HG02870 (cell line): ENCODE measurements at regions not wholly inside any gene's neighbourhood (a gene's known extent, or its start where the extent isn't known, plus 50 kb on each side); places are given as distances from the start of the nearest gene placed in this dataset.
"Not testable (repeated sequence)": the region's sequence is repeated elsewhere in the genome, so short reads cannot be mapped to it uniquely, and the experiment has no call there.

Experiments used
- ATAC-seq: cut with Tn5 transposase; IDR thresholded peaks from one replicate; pipeline ENCODE4 v1.9.1; 2021; ENCODE audit warnings: mild to moderate bottlenecking, moderate library complexity; ENCODE audit not compliant: unreplicated experiment

DNA sequence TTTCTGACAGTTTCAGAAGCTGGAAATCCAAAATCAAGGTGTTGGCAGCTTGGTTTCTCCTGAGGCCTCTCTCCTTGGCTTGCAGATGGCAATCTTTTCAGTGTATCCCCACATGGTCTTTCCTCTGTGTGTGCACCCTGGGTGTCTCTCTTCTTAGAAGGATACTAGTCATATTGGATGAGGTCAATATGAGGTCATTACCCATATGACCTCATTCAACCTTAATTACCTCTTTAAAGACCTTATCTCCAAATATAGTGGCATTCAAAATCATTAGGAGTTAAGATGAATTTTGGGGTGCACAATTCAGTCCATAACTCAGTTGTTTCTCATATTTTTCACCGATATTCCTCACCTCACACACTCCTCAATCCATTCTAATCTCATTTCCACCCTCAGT, 92.4 kb upstream of the TGM3 start:
- no peak for ATAC-seq

DNA sequence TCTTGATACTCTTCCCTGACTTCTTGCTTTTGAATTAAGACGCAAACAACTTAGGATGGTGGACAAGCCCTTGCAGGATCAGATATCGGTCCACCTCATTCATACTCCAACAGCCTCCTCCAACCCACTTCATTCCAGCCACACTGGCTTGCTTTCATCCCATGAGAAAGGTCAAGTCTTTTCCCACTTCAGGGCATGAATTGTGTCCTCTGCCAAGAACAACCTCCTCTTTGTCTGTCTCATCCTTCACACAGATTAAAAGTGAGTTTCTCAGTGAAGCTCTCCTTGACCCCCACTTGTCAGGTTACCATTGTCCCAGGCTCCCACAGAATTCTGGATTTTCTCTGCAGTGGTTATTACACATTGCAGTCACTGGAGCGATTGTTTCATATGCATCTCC, 91.8 kb upstream of the TGM3 start:
- ATAC-seq, result no peak

- ATAC-seq, result no peak
These were observed 88.6 kb upstream of the TGM3 start for GRCh38 chr20:2206957-2207769.

DNA sequence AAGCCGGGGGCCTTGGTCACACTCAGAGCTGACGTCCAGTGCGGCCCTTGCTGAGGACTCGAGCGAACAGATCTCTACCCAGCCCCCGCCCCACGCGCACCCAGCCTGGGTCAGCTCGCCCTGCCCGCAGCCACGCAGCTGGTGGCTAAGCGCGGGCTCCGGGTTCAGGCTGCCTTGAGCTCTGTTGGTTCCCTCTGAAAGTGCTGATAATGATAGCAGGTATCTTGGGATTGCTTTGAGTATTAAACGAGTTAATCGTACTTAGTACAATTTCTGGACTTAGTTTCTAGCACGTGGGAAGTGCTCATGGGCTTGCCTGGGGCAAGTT, 88.1 kb upstream of the TGM3 start:
- ATAC-seq, result no peak

DNA sequence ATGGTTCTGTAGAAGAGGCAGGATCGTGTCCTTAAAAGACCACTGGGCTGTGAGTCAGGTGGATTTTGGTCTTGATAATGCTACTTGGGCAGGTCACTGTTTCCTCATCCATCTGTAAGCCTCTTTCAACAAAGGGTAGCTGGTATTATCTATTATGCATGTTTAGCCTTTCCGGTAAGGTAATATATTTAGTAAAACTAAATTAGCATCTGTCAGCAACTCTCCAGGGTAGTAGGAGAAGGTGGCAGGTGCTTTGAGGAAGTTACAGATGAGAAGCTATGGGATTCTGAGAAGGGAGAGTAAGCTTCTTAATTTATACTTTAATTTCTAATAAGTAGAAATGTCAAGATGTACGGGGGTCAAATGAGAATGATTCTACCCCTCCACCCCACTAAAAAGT, 86.9 kb upstream of the TGM3 start:
- no peak for ATAC-seq

- ATAC-seq, result no peak
These were observed 84.9 kb upstream of the TGM3 start for GRCh38 chr20:2210646-2211552.

- ATAC-seq, result no peak
These were observed 83.3 kb upstream of the TGM3 start for GRCh38 chr20:2212456-2213015.

DNA sequence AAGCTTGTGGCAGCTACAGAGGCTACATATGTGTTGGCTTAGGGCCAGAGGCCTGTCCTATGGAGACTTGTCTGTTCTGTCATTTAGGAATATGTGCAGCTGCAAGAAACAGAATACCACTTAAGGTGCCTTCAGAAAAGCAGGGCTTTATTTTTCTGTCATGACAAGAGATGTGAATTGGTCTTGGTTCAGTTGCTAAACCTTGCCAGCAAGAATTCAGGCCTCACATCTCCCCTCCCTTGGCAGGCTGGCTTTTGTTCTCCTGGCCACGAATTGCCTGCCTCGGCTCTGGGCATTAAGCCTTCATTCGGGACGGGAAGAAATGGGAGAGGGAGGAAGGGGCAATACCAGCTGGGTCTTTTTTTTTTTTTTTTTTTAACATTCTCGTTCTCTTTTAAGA, 82.4 kb upstream of the TGM3 start:
- no peak for ATAC-seq

DNA sequence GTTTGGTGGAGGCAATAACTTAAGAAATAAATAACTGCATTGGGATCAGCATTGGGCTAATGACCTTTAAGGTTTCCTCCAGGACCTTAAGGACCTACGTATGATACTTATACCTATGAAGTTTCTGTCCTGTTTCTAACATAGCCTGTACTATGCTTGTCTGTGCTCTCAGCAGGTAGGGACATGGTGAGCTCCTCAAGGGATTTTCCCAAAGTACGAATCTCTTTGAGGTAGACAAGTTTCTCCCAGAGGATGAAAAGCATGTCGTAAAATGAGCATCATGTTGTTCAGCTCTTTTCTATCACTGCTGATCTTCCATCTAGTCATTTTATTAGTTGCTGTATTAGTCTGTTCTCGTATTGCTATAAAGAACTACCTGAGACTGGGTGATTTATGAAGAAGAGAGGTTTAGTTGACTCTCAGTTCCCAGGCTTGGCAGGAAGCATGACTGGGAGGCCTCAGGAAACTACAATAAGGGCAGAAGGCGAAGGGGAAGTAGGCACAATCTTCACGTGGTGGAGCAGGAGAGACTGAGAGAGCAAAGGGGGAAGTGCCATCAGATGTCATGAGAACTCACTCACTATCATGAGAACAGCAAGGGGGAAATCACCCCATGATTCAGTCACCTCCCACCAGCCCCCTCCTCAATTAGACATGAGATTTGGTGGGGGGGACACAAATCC, 77.8 kb upstream of the TGM3 start:
- peak; percentile 80 for ATAC-seq

- ATAC-seq, result no peak
These were observed 76.3 kb upstream of the TGM3 start for GRCh38 chr20:2219481-2220006.

GRCh38 chr20:2220298-2220697, 75.5 kb upstream of the TGM3 start:
- ATAC-seq, result no peak

GRCh38 chr20:2221921-2222320, 73.9 kb upstream of the TGM3 start:
- no peak for ATAC-seq

DNA sequence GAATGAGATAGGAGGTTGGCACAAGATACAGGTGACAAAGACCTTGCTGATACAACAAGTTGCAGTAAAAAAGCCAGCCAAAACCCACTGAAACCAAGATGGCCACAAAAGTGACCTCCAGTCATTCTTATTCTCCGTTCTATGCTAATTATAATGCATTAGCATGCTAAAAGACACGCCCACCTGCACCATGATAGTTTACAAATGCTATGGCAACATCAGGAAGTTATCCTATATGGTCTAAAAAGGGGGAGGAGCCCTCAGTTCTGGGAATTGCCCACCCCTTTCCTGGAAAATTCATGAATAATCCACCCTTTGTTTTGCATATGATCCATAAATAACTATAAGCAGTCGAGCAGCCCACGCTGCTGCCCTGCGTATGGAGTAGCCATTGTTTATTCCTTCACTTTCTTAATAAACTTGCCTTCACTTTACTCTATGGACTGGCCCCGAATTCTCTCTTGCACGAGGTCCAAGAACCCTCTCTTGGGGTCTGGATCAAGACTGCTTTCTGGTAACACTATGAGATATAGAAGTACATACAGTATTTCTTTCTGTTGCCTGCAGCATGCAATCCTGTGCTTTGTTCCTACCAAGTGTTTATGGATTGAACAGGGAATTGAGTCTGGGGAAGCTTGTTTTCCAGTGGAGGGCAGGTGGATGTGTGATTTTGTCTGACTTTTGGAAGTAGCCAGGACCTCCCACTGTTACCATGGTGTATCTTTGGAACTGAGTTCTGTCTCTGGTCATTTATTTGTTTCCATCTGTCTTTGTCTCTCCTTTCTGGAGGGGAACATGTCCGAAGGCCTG, 72.0 kb upstream of the TGM3 start:
- ATAC-seq, result no peak

DNA sequence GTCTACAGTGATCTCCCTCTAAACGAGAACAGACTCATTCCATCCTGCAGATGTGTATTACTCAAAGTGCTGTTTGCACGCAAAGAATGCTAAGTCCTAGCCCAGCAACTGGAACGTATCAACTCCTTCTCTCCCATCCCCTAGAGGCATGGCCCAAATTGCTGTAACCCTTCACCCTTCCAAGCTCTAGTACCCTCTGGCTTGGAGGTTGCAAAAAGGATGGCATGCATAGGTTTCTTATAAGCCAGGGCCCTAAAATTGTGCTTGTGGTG, 71.5 kb upstream of the TGM3 start:
- no peak for ATAC-seq

GRCh38 chr20:2227285-2227684, 68.5 kb upstream of the TGM3 start:
- ATAC-seq, result not testable (repeated sequence)

GRCh38 chr20:2227861-2228260, 67.9 kb upstream of the TGM3 start:
- no peak for ATAC-seq

DNA sequence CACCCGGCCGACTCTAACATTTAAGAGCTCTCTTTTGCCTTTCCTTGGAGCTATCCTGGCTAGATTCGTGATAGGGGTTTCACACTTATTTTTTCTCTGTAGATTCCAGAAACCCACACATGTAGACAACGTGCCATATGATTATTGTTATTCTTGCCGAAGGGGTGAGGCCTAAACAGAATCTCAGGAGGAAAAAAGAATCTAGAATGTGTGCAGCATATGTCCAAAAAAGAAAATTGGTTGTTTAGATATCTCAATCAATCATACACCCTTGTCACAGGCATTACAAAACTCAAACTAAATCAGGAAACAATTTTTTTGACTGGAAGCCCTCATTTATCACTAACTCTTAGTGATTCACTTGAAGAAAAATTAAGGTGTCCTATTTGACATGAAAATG, 66.9 kb upstream of the TGM3 start:
- ATAC-seq, result no peak

DNA sequence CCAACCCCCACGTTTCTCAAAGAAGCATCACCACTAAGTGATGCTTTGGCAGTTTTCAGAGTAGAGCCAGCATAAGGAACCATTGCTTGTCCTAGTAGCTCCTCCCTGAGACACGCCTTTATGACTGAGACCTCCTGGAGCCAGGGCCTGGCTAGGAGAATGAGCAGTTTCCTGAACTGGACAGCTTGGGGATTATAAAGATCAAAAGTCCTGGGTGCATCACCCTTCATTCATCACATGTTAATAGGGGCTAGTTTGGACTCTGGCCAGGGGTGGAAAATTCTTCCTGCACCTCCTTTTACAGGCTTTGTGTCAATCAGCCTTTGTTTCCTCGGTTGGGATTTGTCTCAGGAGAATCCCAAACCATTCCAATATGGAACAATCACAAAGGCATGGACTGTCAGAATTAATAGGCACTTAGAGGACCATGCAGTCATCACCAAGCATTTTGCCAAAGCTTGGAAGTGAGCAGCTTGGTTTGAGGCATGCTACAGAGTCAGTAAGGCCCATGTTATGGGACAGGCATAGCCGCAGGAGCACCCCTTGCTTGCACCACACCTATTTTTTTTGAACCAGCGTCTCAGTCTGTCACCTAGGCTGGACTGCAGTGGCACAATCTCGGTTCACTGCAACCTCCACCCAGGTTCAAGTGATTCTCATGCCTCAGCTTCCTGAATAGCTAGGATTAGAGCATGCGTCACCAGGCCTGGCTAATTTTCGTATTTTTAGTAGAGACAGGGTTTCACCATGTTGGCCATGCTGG, 64.9 kb upstream of the TGM3 start:
- ATAC-seq, result no peak

- ATAC-seq, result no peak
These were observed 64.1 kb upstream of the TGM3 start for GRCh38 chr20:2231701-2232100.
